Fibroblast of peridontal ligament (primary cell): ENCODE measurements at regions not wholly inside any gene's neighbourhood (a gene's known extent, or its start where the extent isn't known, plus 50 kb on each side); places are given as distances from the start of the nearest gene placed in this dataset.
"Not testable (repeated sequence)": the region's sequence is repeated elsewhere in the genome, so short reads cannot be mapped to it uniquely, and the experiment has no call there.

Experiments used
- DNase-seq: peaks from one replicate; pipeline ENCODE4 v3.0.0-alpha.2; 2010; ENCODE audit errors: extremely low read depth

DNA sequence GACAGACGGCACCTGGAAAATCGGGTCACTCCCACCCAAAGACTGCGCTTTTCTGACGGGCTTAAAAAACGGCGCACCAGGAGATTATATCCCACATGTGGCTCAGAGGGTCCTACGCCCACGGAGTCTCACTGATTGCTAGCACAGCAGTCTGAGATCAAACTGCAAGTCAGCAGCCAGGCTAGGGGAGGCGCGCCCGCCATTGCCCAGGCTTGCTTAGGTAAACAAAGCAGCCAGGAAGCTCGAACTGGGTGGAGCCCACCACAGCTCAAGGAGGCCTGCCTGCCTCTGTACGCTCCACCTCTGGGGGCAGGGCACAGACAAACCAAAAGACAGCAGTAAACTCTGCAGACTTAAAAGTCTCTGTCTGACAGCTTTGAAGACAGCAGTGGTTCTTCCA is 909.4 kb downstream of the SORCS3 start:
- not testable (repeated sequence) for DNase-seq

GRCh38 chr10:105549731-105550130 is 908.6 kb downstream of the SORCS3 start:
- no peak for DNase-seq

- no peak for DNase-seq
Observed at GRCh38 chr10:105545101-105545500, 904.0 kb downstream of the SORCS3 start.

DNA sequence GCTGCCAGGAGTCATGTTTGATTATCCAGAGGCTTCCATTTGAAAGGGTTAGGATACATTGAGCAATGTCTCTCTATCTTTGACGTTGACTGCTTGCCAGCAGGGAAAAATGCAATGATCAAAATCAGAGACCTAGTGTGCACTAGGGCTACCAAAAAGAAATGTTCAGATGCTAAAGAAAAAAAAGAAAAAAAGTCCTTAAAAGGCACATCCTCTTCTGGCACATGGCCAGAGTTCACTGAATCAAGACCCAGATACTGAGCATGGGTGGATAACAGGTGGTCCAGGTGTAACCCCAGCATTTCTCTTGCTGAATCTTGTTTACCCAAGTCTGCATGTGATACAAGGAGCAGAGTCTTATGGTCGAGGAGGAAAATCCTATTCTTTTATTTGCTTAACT is 899.3 kb downstream of the SORCS3 start:
- DNase-seq: no peak

- no peak for DNase-seq
Observed at GRCh38 chr10:105538874-105539273, 897.8 kb downstream of the SORCS3 start.

- DNase-seq: no peak
Observed at GRCh38 chr10:105535478-105535877, 894.4 kb downstream of the SORCS3 start.

DNA sequence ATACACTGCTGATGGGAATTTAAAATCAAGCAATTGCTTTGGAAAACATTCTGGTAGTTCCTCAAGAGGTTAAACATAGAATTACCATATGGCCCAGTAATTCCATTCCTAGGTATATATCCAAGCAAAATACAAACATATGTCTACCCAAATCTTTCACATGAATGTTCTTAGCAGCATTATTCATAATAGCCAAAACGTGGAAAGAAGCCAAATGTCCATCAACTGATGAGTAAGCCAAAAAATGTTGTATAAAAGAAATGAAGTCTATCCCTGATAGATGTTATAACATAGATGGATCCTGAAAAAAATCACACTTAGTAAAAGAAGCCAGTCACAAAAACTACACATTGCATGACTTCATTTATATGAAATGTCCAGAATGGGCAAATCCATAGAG is 893.0 kb downstream of the SORCS3 start:
- DNase-seq: no peak

GRCh38 chr10:105516511-105516910 is 875.4 kb downstream of the SORCS3 start:
- DNase-seq: no peak

GRCh38 chr10:105514106-105514505 is 873.0 kb downstream of the SORCS3 start:
- no peak for DNase-seq

GRCh38 chr10:105509517-105509916 is 868.4 kb downstream of the SORCS3 start:
- no peak for DNase-seq

DNA sequence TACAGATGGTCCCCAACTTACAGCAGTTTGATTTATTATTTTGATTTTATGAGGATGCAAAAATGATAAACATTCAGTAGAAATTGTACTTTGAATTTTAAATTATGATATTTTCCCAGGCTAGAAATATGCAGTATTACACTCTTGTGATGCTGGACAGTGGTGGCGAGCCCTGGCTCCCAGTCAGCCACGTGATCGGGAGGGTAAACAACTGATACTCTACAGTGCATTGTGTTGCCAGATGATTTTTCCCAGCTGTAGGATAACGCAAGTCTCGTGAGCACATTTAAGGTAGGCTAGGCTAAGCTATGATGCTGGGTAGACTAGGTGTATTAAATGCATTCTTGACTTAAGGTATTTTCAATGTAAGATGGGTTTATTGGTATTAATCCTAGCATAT is 865.2 kb downstream of the SORCS3 start:
- no peak for DNase-seq

GRCh38 chr10:105503714-105504113 is 862.6 kb downstream of the SORCS3 start:
- DNase-seq: no peak

GRCh38 chr10:105502058-105502457 is 861.0 kb downstream of the SORCS3 start:
- DNase-seq: no peak

DNA sequence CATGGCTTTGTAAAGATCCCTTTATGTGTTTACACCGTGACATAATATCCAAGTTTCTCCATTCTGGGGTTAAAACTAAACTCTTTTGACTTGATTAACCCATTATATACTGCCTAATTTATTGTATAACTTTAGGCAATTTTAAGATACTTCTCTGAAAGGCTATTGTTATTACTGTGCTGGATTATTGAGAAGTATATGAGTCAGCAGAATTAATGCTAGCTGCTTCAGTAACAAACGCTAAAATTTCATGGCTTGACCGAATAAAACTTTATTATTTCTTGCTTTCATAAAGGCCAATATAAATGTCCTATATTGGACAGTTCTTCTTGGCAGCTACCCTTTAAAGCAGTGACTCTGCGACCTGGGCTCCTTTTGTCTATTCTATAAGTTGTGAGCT is 853.9 kb downstream of the SORCS3 start:
- no peak for DNase-seq

- no peak for DNase-seq
Observed at GRCh38 chr10:105494303-105494702, 853.2 kb downstream of the SORCS3 start.

- no peak for DNase-seq
Observed at GRCh38 chr10:105473170-105473569, 832.1 kb downstream of the SORCS3 start.

- DNase-seq: no peak
Observed at GRCh38 chr10:105468759-105469158, 827.7 kb downstream of the SORCS3 start.

DNA sequence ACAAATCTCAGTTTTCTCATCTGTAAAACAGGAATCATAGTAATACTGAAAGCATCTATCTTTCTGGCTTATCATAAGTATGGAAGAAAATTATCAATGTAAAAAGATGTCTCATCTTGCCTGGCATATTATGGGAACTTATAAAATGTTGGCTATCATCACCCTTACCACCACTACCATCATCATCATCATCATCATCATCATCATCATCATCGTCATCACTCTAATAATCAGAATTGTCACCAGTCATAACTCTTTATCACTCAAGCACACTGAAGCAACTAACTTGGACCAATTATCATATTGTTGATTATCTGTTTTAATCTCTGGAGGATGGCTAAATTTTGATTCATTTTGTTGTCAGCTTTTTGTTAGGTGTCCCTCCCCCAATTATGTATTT is 825.4 kb downstream of the SORCS3 start:
- no peak for DNase-seq

DNA sequence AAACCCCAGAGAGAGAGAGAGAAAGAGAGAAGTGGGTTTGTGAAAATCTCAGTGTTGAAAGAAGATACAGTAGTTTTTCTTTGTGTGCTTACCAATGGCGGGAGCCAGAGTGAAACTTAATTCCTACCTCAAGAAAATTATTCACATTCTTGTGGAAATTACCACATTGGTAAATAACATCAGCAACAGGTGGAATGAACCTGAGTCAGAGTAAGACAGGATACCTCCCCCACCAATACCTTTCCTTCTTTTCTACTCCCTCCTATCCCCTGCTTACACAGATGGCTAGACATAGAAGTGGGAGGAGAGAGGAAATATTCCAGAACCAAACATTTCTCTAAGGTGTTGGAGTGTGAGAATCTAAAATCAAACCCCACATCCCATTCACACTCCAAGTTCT is 793.9 kb downstream of the SORCS3 start:
- no peak for DNase-seq

- no peak for DNase-seq
Observed at GRCh38 chr10:105413997-105414396, 772.9 kb downstream of the SORCS3 start.

- DNase-seq: no peak
Observed at GRCh38 chr10:105409370-105409769, 768.3 kb downstream of the SORCS3 start.

DNA sequence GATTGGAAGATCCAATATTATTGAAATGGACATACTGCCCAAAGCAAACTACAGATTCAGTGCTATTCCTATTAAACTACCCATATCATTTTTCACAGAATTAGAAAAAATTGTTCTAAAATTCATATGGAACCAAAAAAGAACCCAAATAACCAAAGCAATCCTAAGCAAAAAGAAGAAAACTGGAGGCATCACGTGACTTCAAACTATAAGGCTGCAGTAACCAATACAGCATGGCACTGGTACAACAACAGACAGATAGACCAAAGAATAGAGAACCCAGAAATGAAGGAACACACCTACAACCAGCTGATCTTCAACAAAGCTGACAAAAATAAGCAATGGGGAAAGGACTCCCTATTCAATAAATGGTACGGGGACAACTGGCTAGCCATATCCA is 765.4 kb downstream of the SORCS3 start:
- DNase-seq: no peak

DNA sequence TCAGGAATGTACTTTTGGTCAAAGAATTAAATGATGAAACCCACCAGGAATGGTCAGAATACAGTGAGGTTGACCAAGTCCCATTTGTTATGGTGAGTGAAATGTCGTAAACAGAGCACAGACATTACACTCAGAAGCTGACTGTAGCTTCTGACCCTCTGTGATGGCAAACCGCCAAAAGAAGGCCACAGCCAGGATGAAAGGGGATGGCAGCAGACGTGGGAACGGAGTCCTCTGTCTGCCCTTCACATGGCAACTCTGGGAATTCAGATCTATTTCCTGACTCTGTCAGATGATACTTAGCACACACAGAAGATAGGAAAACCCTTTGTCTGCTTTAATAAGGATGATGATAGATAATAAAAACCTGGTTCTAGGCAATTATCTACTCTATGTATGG is 757.1 kb downstream of the SORCS3 start:
- no peak for DNase-seq

GRCh38 chr10:105391670-105392351 is 750.7 kb downstream of the SORCS3 start:
- no peak for DNase-seq
